ENCODE measurements at regions not wholly inside any gene's neighbourhood (a gene's known extent, or its start where the extent isn't known, plus 50 kb on each side); places are given as distances from the start of the nearest gene placed in this dataset.

DNA sequence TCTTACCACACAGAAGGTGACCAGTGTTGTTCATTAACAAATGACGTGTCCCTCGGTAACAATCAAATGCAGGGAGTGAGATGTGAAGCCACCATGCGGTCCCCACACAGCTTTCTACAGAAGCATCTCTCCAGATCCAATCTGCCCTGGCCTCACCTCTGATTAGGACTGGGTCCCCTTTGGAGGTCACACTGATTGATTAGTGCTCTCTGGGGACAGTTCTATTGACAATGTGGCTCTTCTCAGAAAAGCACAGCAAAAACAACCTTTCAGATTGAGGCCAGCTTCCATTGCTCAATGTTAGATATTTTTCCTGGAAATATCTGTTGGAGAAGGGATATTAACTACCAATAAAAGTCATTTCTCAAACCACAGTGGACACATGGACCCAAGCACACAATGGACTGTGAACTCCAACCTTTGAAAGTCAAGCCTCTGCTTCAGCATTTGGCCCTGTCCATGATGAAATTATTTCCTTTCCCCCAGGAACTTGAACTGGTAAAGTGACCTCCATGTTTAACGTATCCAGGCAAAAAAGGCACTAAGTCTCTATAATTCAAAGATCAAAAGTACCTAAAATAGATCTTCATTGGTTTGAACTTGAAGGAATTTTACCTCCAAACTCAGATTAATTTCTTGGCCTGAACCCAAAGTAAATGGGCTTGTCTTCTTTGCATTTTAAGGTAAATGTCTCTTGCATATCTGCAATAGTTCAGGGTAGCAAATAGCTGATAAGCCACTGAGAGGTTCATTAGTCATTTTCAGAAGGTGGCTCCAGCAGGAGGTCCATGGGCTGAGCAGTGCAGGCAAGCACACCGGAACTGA is 118.5 kb downstream of the FOXA2 start:
- no peak for DNase-seq

- no peak for DNase-seq
Measured at GRCh38 chr20:22464312-22465003, 119.9 kb downstream of the FOXA2 start.

DNA sequence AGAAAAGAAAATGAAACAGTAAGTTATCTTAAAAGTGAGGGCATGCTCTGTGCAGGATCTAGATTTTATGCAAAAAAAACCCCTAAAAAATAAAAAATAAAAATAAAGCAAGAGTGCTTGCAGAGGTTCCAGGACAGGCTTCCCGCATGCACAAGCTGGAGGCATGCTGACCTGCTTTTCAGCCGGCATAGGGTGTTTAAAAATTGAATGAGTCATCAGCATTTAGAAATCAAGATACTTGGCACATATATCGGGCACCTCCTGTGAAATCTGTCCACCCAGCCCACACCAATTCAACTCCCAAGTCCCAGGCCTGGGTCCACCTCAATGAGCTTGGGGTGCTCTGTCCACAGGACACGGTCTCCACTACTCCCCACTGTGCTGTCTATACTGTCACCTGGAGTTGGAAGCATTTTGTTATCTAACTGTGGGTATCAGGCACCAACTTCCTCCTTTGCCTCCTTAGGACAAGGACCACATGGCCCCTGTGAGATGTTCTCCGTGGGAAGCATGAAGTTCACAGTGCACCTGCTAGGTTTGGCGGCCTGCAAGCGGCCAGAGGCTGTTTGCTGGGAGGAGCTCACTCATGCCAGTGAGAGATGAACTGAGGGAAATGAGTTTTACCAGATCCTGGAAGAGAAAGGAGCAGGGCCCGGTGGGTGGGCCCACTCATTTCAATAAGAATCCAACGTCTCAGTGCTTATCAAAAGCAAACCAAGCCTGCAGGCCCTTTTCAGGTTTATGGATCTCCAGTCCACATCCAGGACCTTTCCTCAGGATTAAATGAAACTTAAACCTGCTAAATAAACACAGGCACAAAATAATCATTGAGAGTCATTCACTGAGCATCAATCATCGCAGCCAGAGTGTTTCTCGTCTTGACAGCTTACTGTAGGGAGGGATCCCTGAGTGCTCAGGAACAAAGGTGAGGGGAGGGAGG is 121.1 kb downstream of the FOXA2 start:
- no peak for DNase-seq

GRCh38 chr20:22460803-22461202 is 123.6 kb downstream of the FOXA2 start:
- DNase-seq: no peak

- no peak for DNase-seq
Measured at GRCh38 chr20:22460231-22460630, 124.1 kb downstream of the FOXA2 start.

- no peak for DNase-seq
Measured at GRCh38 chr20:22459754-22460153, 124.6 kb downstream of the FOXA2 start.

- DNase-seq: no peak
Measured at GRCh38 chr20:22456109-22456508, 128.3 kb downstream of the FOXA2 start.

- DNase-seq: no peak
Measured at GRCh38 chr20:22455259-22455658, 129.1 kb downstream of the FOXA2 start.

GRCh38 chr20:22453244-22454080 is 130.9 kb downstream of the FOXA2 start:
- peak; percentile 56 for DNase-seq

DNA sequence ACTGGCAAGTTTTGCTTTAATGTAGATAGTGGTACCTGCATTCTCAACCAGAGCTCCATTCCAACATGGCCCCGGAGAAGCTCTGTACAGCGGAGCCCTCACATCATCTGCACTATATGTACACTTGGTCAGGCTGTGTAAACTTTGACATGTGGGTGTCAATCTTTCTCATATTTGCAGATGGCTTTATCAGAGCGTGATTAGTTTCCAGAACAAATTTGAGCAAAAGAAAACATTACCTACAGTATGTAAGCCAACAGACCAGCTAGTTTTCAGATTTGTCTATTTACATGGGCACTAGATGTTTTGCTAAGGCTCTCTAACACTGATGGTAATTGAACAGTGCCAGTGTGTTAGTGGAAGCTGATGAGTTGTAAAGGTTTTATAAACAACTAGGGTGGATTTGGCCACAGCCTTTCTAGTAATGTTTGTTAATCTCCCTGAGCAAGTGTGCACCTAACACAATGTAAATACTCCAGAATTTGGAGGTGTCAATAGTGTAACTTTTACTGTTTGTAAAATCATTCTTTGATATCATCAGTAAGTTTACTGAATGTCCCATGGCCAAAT is 131.8 kb downstream of the FOXA2 start:
- DNase-seq: no peak

DNA sequence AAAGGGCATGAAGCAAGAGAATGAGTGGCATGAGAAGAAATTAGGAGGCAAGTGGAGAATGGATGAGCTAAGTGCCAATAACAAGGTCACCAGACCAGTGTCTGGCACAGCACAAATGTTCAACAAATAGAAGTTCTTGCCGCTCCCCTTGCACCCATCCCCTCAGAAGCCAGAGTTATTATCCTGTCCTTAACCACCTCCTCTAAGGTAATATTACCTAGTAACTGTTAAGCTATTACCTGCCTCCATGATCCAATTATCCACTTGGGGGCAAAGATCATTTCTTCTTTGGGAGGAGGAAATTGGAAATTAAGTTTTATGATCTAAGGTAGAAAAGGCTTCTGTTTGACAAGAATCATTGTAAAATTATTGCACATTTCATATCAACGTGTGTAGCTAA is 133.8 kb downstream of the FOXA2 start:
- no peak for DNase-seq

DNA sequence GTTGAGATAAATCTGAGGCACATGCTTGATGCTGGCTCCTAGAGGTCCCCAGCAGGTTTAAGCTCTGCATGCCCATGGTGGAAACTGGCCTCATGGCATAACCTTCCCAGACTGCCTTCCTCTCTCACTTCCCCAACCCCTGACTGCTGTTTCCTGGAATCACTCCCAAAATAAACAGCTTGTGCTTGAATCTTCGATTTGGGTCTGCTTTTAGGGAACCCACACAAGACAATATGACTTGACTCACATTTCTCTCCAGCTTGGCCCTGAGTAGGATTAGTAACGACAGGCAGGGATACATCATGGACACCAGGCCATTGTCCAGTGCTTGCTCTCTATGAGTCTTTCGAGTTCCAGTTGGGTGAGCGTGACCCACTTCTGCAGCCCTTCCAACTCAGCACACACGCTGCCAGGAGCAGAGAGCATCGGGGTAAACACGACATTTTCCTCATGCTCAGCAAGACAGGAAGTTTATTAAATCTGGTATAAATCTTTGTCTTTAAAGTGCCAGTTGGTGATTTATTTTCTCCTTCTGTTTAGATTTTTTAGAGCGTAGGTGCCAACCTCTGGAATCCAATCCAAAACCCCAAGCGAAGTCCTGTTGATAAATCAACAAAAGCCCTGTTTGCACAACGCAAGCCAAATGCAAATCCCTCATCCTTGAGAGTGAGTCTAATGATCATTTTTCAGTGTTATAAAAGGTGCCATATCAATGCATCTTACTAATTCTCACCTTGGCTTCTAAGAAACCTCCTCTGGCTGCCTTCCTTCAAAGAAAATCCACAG is 135.0 kb downstream of the FOXA2 start:
- DNase-seq: no peak

DNA sequence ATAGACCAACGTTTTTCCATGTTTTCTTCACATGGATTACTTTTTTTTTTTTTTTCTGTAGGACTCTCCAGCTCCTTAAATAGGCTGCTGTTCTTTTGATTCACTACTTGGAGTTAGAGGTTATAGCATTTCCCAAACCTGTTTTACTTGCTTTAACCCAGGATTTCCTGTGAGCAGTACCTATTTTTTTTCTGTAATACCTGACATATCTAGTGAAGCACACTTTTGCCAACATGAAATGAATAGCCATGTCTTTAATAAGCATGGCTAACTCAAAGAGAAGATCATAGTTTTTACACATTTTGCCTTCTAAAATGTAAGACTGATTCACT is 137.0 kb downstream of the FOXA2 start:
- DNase-seq: no peak

GRCh38 chr20:22446613-22447446 is 137.5 kb downstream of the FOXA2 start:
- DNase-seq: no peak

- no peak for DNase-seq
Measured at GRCh38 chr20:22442318-22442717, 142.1 kb downstream of the FOXA2 start.

- DNase-seq: peak; percentile 49
Measured at GRCh38 chr20:22438926-22439325, 145.4 kb downstream of the FOXA2 start.

DNA sequence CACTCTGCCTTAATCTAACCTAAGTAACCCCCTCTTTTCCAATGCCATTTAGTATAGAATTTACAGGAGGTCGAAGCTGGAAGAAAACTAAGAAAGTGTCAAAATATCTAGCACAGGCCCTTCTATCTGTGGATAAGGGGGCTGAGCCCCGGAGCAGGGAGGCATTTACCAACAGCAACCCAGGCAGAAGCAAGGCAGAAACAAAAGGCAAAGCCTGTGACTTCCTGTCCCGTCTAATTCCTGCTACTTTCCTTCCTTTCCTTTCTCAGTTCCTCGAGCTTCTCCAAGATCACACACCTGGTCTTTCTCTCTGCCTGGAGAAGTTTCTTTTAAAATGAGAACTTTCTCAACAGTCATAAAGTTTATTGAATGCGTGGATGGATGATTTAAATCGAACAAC is 146.0 kb downstream of the FOXA2 start:
- DNase-seq: no peak

DNA sequence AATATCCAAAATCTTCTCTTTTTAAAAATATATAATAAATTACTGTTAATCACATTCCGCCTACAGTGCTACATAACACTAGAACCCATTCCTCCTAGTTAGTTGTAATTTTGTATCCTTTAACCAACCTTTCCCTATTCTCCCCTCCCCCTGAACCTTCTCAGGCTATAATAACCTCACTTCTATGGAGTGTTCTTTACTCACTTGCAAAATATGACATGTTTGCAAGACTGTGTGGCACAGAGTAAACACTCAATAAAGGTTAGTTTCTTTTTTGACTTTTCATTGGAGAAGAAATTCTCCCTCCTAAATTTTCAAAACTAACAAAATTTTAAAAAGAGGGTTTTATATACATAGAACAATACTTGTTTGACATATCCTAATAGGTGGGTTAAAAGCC is 147.0 kb downstream of the FOXA2 start:
- no peak for DNase-seq

DNA sequence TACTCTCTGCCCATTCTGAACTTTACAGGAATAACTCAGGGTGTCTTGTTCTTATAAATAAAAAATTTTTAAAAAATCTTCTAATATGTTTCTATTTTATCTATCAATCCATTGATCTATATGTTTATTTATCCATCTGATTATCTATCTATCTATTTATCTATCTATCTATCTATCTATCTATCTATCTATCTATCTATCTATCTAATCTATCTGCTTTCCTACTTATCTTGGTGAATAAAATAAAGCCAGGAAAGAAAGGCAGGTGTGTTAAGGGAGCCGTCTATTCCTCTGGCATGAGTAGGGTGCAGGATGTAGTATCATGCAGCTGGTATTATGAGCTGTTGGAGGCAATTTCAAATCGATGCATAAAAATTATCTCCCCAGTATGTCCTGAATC is 153.0 kb downstream of the FOXA2 start:
- no peak for DNase-seq

GRCh38 chr20:22430746-22431168 is 153.6 kb downstream of the FOXA2 start:
- DNase-seq: no peak
